IMR-90 (cell line): ENCODE measurements at regions not wholly inside any gene's neighbourhood (a gene's known extent, or its start where the extent isn't known, plus 50 kb on each side); places are given as distances from the start of the nearest gene placed in this dataset.

ENCODE experiments used
- ATAC-seq: fragments of 200-7000 bp; cut with Tn5 transposase; 2 replicates; pipeline ENCODE4 v1.9.1; 2020; ENCODE audit warnings: low read depth, mild to moderate bottlenecking, moderate library complexity
- BruUV-seq: library from RNA; stranded (reverse); fragments of 400-500 nt; replicated peaks from 2 replicates; lab custom pipeline; 2021; lab: Mats Ljungman, UMichigan
- CTCF ChIA-PET: fragments of 300-600 bp; formaldehyde crosslinking; extraction: SDS; loops from one replicate; lab custom pipeline; 2021; ENCODE audit warnings: antibody characterized with exemption; lab: Yijun Ruan, JAX
- POLR2A ChIA-PET: fragments of 300-600 bp; sonication (Branson Sonifier 250); formaldehyde crosslinking; loops from one replicate; lab custom pipeline; 2022; ENCODE audit warnings: antibody characterized with exemption; ENCODE audit not compliant: unreplicated experiment; lab: Charles Lee
- DNase-seq: peaks from one replicate; pipeline ENCODE4 v3.0.0; 2013
- H2AFZ ChIP-seq: replicated peaks from 2 replicates; pipeline ENCODE3; 2013; ENCODE audit warnings: low read length, mild to moderate bottlenecking; ENCODE audit not compliant: poor library complexity
- H2AK5ac ChIP-seq: 2 replicates; pipeline ENCODE4 v1.6.1; 2013; ENCODE audit warnings: low read depth, low read length, inconsistent platforms
- H2AK9ac ChIP-seq: replicated peaks from 2 replicates; pipeline ENCODE3; 2013; ENCODE audit warnings: mild to moderate bottlenecking, low read depth, low read length, moderate library complexity; ENCODE audit not compliant: poor library complexity
- H2BK120ac ChIP-seq: 2 replicates; pipeline ENCODE4 v1.6.1; 2013; ENCODE audit warnings: low read depth, low read length, inconsistent platforms
- H2BK15ac ChIP-seq: 3 replicates; pipeline ENCODE4 v1.6.1; 2013; ENCODE audit warnings: low read depth, low read length, inconsistent platforms
- H2BK20ac ChIP-seq: 2 replicates; pipeline ENCODE4 v1.6.1; 2013; ENCODE audit warnings: low read depth, mild to moderate bottlenecking, inconsistent platforms, low read length, moderate library complexity
- H2BK5ac ChIP-seq: 2 replicates; pipeline ENCODE4 v1.6.1; 2013; ENCODE audit warnings: mild to moderate bottlenecking, low read depth, low read length, inconsistent platforms; ENCODE audit not compliant: poor library complexity, severe bottlenecking
- H3K14ac ChIP-seq: replicated peaks from 2 replicates; pipeline ENCODE4 v1.6.1; 2013; ENCODE audit warnings: low read depth, low read length, inconsistent platforms
- H3K18ac ChIP-seq: 2 replicates; pipeline ENCODE4 v1.6.1; 2013; ENCODE audit warnings: low read depth, low read length, control low read depth
- H3K23ac ChIP-seq: 2 replicates; pipeline ENCODE4 v1.6.1; 2013; ENCODE audit warnings: low read depth, low read length, inconsistent platforms
- H3K27ac ChIP-seq: 2 replicates; pipeline ENCODE4 v1.5.1; 2013; ENCODE audit warnings: mild to moderate bottlenecking, control low read depth, low read length; ENCODE audit not compliant: insufficient read depth
- H3K27me3 ChIP-seq: 2 replicates; pipeline ENCODE4 v1.6.1; 2013; ENCODE audit warnings: low read length; ENCODE audit not compliant: control insufficient read depth, insufficient read depth
- H3K36me3 ChIP-seq: 2 replicates; pipeline ENCODE4 v1.6.1; 2013; ENCODE audit warnings: low read length, mixed read lengths; ENCODE audit not compliant: control insufficient read depth, insufficient read depth
- H3K4ac ChIP-seq: 2 replicates; pipeline ENCODE4 v1.6.1; 2013; ENCODE audit warnings: low read depth, low read length, inconsistent platforms
- H3K4me1 ChIP-seq: 2 replicates; pipeline ENCODE4 v1.6.1; 2013; ENCODE audit warnings: low read length, mixed read lengths; ENCODE audit not compliant: control insufficient read depth, insufficient read depth
- H3K4me2 ChIP-seq: 2 replicates; pipeline ENCODE4 v1.6.1; 2013; ENCODE audit warnings: low read depth, mild to moderate bottlenecking, control low read depth, low read length, moderate library complexity
- H3K4me3 ChIP-seq: 2 replicates; pipeline ENCODE4 v1.5.1; 2013; ENCODE audit warnings: low read depth, mild to moderate bottlenecking, control low read depth, low read length, moderate library complexity; ENCODE audit not compliant: insufficient read depth
- H3K56ac ChIP-seq: 2 replicates; pipeline ENCODE4 v1.6.1; 2013; ENCODE audit warnings: low read length, inconsistent platforms; ENCODE audit not compliant: insufficient read depth; ENCODE audit errors: extremely low read depth
- H3K79me1 ChIP-seq, 2 experiments: 2 replicates each; pipeline ENCODE4 v1.6.1; 2013; ENCODE audit warnings: low read length in 2 of 2, inconsistent platforms in 1 of 2, low read depth in 1 of 2
- H3K9ac ChIP-seq: 2 replicates; pipeline ENCODE4 v1.6.1; 2013; ENCODE audit warnings: low read depth, low read length, control low read depth
- H3K9me1 ChIP-seq: 2 replicates; pipeline ENCODE4 v1.6.1; 2013; ENCODE audit warnings: low read length, inconsistent platforms; ENCODE audit not compliant: insufficient read depth
- H3K9me3 ChIP-seq: 2 replicates; pipeline ENCODE4 v1.6.1; 2013; ENCODE audit warnings: low read length; ENCODE audit not compliant: control insufficient read depth, insufficient read depth
- H4K20me1 ChIP-seq: 2 replicates; pipeline ENCODE4 v1.6.1; 2013; ENCODE audit warnings: low read length, inconsistent platforms; ENCODE audit not compliant: insufficient read depth
- H4K5ac ChIP-seq: 2 replicates; pipeline ENCODE4 v1.6.1; 2013; ENCODE audit warnings: mild to moderate bottlenecking, low read depth, low read length, control low read depth
- H4K8ac ChIP-seq, 2 experiments: 2 replicates each; pipeline ENCODE4 v1.6.1; 2013; ENCODE audit warnings: low read depth in 2 of 2, low read length in 2 of 2, control low read depth in 1 of 2, inconsistent platforms in 1 of 2
- H4K91ac ChIP-seq: 2 replicates; pipeline ENCODE4 v1.6.1; 2013; ENCODE audit warnings: low read depth, low read length, inconsistent platforms; ENCODE audit not compliant: insufficient read depth
- CEBPB ChIP-seq: IDR thresholded peaks from 2 replicates; pipeline ENCODE4 v1.6.1; 2012; ENCODE audit warnings: low read depth, low read length, improper control_type of control experiment
- CHD1 ChIP-seq: IDR thresholded peaks from 2 replicates; pipeline ENCODE4 v1.6.1; 2012; ENCODE audit warnings: low read depth, low read length, improper control_type of control experiment
- CTCF ChIP-seq: conservative IDR thresholded peaks from 2 replicates; pipeline ENCODE4 v1.5.1; 2012; ENCODE audit warnings: mild to moderate bottlenecking, low read depth, low read length, improper control_type of control experiment
- FOS ChIP-seq: fragments of 150-350 bp; IDR thresholded peaks from 2 replicates; pipeline ENCODE4 v1.6.1; 2016; ENCODE audit warnings: low read depth, low read length
- MAFK ChIP-seq: IDR thresholded peaks from 2 replicates; pipeline ENCODE4 v1.6.1; 2012; ENCODE audit warnings: low read depth, low read length, improper control_type of control experiment
- MAZ ChIP-seq: IDR thresholded peaks from 2 replicates; pipeline ENCODE4 v1.6.1; 2012; ENCODE audit warnings: low read depth, mild to moderate bottlenecking, low read length, improper control_type of control experiment, moderate library complexity, borderline replicate concordance
- MXI1 ChIP-seq: IDR thresholded peaks from 2 replicates; pipeline ENCODE4 v1.6.1; 2012; ENCODE audit warnings: low read depth, mild to moderate bottlenecking, low read length, moderate library complexity, borderline replicate concordance
- NFE2L2 ChIP-seq: fragments of 150-350 bp; IDR thresholded peaks from 2 replicates; pipeline ENCODE4 v1.6.1; 2016; ENCODE audit warnings: low read depth, mild to moderate bottlenecking, low read length
- POLR2A ChIP-seq: IDR thresholded peaks from 2 replicates; pipeline ENCODE4 v1.6.1; 2012; ENCODE audit warnings: mild to moderate bottlenecking, low read depth, low read length
- RCOR1 ChIP-seq: IDR thresholded peaks from 2 replicates; pipeline ENCODE4 v1.6.1; 2012; ENCODE audit warnings: mild to moderate bottlenecking, low read length, improper control_type of control experiment; ENCODE audit not compliant: insufficient replicate concordance
- RFX5 ChIP-seq: IDR thresholded peaks from 2 replicates; pipeline ENCODE4 v1.8.0; 2012; ENCODE audit warnings: low read depth, mild to moderate bottlenecking, low read length, moderate library complexity
- SMC3 ChIP-seq: fragments of 150-350 bp; IDR thresholded peaks from 2 replicates; pipeline ENCODE4 v1.6.1; 2016; ENCODE audit warnings: low read depth, mild to moderate bottlenecking, antibody characterized with exemption, low read length, moderate library complexity
- USF2 ChIP-seq: fragments of 150-350 bp; IDR thresholded peaks from 2 replicates; pipeline ENCODE4 v1.6.1; 2017; ENCODE audit warnings: mild to moderate bottlenecking, antibody characterized with exemption, low read length, low read depth
- WGBS, 2 experiments: methylation state at CpG; one replicate each; pipeline versions ENCODE4 v1.1.5 to v1.1.7; 2013; ENCODE audit warnings: missing lambda C conversion rate in 2 of 2; ENCODE audit not compliant: insufficient read length in 1 of 2; ENCODE audit errors: extremely low coverage in 2 of 2; 5-methylcytosine and 5-hydroxymethylcytosine counted together
- dilution Hi-C: fragments of 300-500 bp; cut with HindIII; formaldehyde crosslinking; loops from one replicate; pipeline ENCODE4 v1.14.3; 2018; ENCODE audit warnings: low sequenced_read_pairs; ENCODE audit not compliant: unreplicated experiment
- in situ Hi-C: fragments of 300-500 bp; cut with MboI; formaldehyde crosslinking; loops from 3 replicates; pipeline ENCODE4 v1.14.3; 2019; ENCODE audit warnings: low sequenced_read_pairs, inconsistent platforms, mixed read lengths
- intact Hi-C: fragments of 100-400 bp; cut with micrococcal nuclease; formaldehyde crosslinking; loops from 2 replicates; pipeline ENCODE4 v1.10.0; 2022

GRCh38 chr12:25361511-25361910, 110.8 kb upstream of the KRAS start:
- H3K18ac ChIP-seq, result no peak overlapping the region
- no CpG with 5 or more reads among the region's 2 CpGs for WGBS, 2 experiments
- CTCF ChIA-PET, result no interaction called here
- H2BK15ac ChIP-seq, result no peak overlapping the region
- H3K4me1 ChIP-seq, result no peaks in the 10 kb centered on the region
- no peak overlapping the region for H2AFZ ChIP-seq
- H3K36me3 ChIP-seq, result no peaks in the 10 kb centered on the region
- H3K9ac ChIP-seq, result no peak overlapping the region
- no peak overlapping the region for H2AK9ac ChIP-seq
- dilution Hi-C loops, result no loop called here
- H3K23ac ChIP-seq, result no peak overlapping the region
- H4K20me1 ChIP-seq, result no peaks in the 10 kb centered on the region
- no peak overlapping the region for H3K27ac ChIP-seq
- H3K9me1 ChIP-seq, result no peaks in the 10 kb centered on the region
- no peak overlapping the region for H2BK5ac ChIP-seq
- no peak overlapping the region for H2AK5ac ChIP-seq
- H3K9me3 ChIP-seq, result no peaks in the 10 kb centered on the region
- no peak overlapping the region for H2BK120ac ChIP-seq
- intact Hi-C loops, result no loop called here
- H4K8ac ChIP-seq, result no peak overlapping the region
- no peak overlapping the region for H3K4me2 ChIP-seq
- in situ Hi-C loops, result no loop called here
- H3K14ac ChIP-seq, result no peak overlapping the region
- no TSS peak for BruUV-seq
- POLR2A ChIA-PET, result no interaction called here
- no peak overlapping the region for H4K91ac ChIP-seq
- no peak overlapping the region for H3K4me3 ChIP-seq
- no peaks in the 10 kb centered on the region for H3K79me1 ChIP-seq
- no peak for ATAC-seq
- TF ChIP-seq MXI1 (no peak), FOS (no peak), RFX5 (no peak), USF2 (no peak), CTCF (no peak), POLR2A (no peak), MAZ (no peak), NFE2L2 (no peak), RCOR1 (no peak), CHD1 (no peak), CEBPB (no peak), SMC3 (no peak), MAFK (no peak)
- H4K5ac ChIP-seq, result no peak overlapping the region
- no peaks in the 10 kb centered on the region for H3K27me3 ChIP-seq
- H3K4ac ChIP-seq, result no peak overlapping the region
- no peak for DNase-seq
- H3K56ac ChIP-seq, result no peak overlapping the region
- no peak overlapping the region for H2BK20ac ChIP-seq
